ENCODE measurements at regions not wholly inside any gene's neighbourhood (a gene's known extent, or its start where the extent isn't known, plus 50 kb on each side); places are given as distances from the start of the nearest gene placed in this dataset.

GRCh38 chr7:139561-140243 is 52.7 kb upstream of the FAM20C start:
- TF ChIP-seq CTCF (IDR thresholded peaks at IDR 0.05; ENCODE audit: control extremely low read depth in 1 of 3, insufficient read depth in 1 of 3, low read depth in 1 of 3, low read length in 3 of 3) (no peak), POLR2A (IDR thresholded peaks at IDR 0.05; ENCODE audit: control extremely low read depth in 1 of 2, low read depth in 2 of 2, low read length in 2 of 2) (no peak)

All from H1 (cell line).